ENCODE measurements at regions not wholly inside any gene's neighbourhood (a gene's known extent, or its start where the extent isn't known, plus 50 kb on each side); places are given as distances from the start of the nearest gene placed in this dataset.

DNA sequence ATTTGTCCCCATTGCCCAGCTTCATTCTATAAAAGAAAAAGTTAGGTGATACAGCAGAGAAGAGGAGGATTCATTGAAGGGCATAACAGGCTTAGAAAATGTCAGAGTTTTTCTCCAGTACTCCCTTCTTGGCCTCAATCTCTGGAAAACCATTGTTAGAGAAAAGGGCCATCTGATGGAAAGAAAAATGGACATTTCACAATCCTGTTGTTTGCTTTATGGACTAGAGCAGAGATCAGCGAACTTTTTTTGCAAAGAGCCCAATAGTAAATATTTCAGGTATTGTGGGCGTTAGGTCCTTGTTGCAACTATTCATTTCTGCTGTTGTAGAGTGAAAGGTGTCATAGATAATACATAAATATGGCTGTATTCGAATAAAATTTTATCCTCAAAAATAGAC is 208.8 kb downstream of the TLE4 start:
- no peaks in the 10 kb centered on the region for H3K79me2 ChIP-seq (ENCODE audit: control insufficient read depth in 1 of 2, insufficient read depth in 2 of 2, low read length in 2 of 2)
- no peak overlapping the region for H3K18ac ChIP-seq (ENCODE audit: extremely low read depth, low read length)
- no peak overlapping the region for H2BK12ac ChIP-seq (ENCODE audit: low read depth, low read length)
- 93% methylated on average over 3 of the region's 3 CpGs; no CpG with 5 or more reads in 1 of the 2 experiments for WGBS, 2 experiments (ENCODE audit: extremely low coverage in 1 of 2, insufficient coverage in 1 of 2, insufficient read length in 1 of 2, insufficient replicate concordance in 2 of 2, low coverage in 1 of 2, low lambda C conversion rate in 2 of 2, missing lambda C conversion rate in 1 of 2)
- no peak overlapping the region for H4K91ac ChIP-seq (replicated peaks; ENCODE audit: insufficient read length, low read length)
- no peaks in the 10 kb centered on the region for H3K79me1 ChIP-seq (ENCODE audit: low read depth, low read length)
- CTCF ChIA-PET (ENCODE audit: partially characterized antibody) = no interaction called here
- no peaks in the 10 kb centered on the region for H4K20me1 ChIP-seq (replicated peaks in 1 of 2; ENCODE audit: control insufficient read depth in 1 of 2, insufficient read depth in 2 of 2, low read length in 2 of 2)
- H3K14ac ChIP-seq (ENCODE audit: insufficient read length) = no peak overlapping the region
- TF ChIP-seq POU5F1 (IDR thresholded peaks at IDR 0.05; ENCODE audit: low read depth, low read length) = no peak
- no peak for TF ChIP-seq RBBP5 (IDR thresholded peaks at IDR 0.05; ENCODE audit: borderline replicate concordance, low read depth, low read length)
- TF ChIP-seq RFX5 (IDR thresholded peaks at IDR 0.05; ENCODE audit: borderline replicate concordance, low read depth, low read length) = no peak
- no peak for TF ChIP-seq POLR2AphosphoS5 (IDR thresholded peaks at IDR 0.05; ENCODE audit: low read depth, low read length)
- TF ChIP-seq, protein P1, sequence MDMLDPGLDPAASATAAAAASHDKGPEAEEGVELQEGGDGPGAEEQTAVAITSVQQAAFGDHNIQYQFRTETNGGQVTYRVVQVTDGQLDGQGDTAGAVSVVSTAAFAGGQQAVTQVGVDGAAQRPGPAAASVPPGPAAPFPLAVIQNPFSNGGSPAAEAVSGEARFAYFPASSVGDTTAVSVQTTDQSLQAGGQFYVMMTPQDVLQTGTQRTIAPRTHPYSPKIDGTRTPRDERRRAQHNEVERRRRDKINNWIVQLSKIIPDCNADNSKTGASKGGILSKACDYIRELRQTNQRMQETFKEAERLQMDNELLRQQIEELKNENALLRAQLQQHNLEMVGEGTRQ (IDR thresholded peaks at IDR 0.05; ENCODE audit: low read length) = no peak
- TF ChIP-seq, protein P2, sequence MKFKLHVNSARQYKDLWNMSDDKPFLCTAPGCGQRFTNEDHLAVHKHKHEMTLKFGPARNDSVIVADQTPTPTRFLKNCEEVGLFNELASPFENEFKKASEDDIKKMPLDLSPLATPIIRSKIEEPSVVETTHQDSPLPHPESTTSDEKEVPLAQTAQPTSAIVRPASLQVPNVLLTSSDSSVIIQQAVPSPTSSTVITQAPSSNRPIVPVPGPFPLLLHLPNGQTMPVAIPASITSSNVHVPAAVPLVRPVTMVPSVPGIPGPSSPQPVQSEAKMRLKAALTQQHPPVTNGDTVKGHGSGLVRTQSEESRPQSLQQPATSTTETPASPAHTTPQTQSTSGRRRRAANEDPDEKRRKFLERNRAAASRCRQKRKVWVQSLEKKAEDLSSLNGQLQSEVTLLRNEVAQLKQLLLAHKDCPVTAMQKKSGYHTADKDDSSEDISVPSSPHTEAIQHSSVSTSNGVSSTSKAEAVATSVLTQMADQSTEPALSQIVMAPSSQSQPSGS (IDR thresholded peaks at IDR 0.05; ENCODE audit: low read length) = no peak
- no peak for TF ChIP-seq GTF2F1 (IDR thresholded peaks at IDR 0.05; ENCODE audit: borderline replicate concordance, low read depth, low read length)
- TF ChIP-seq EGR1 (IDR thresholded peaks at IDR 0.05; ENCODE audit: borderline replicate concordance, low read depth, low read length) = no peak
- TF ChIP-seq HDAC2 (IDR thresholded peaks at IDR 0.05; ENCODE audit: borderline replicate concordance in 1 of 2, low read depth in 2 of 2, low read length in 2 of 2) = no peak
- TF ChIP-seq, protein P3, sequence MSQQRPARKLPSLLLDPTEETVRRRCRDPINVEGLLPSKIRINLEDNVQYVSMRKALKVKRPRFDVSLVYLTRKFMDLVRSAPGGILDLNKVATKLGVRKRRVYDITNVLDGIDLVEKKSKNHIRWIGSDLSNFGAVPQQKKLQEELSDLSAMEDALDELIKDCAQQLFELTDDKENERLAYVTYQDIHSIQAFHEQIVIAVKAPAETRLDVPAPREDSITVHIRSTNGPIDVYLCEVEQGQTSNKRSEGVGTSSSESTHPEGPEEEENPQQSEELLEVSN (IDR thresholded peaks at IDR 0.05) = no peak
- H3K4me2 ChIP-seq (ENCODE audit: insufficient read depth in 1 of 2, low read depth in 2 of 2, low read length in 2 of 2) = no peak overlapping the region
- H2BK5ac ChIP-seq (ENCODE audit: low read depth, low read length) = no peak overlapping the region
- H3K27me3 ChIP-seq (replicated peaks in 1 of 4; ENCODE audit: control insufficient read depth in 3 of 4, extremely low read depth in 1 of 4, insufficient read depth in 3 of 4, low read length in 3 of 4) = no peaks in the 10 kb centered on the region
- H2AK5ac ChIP-seq (ENCODE audit: low read depth, low read length) = no peak overlapping the region
- H3K56ac ChIP-seq (replicated peaks; ENCODE audit: insufficient read length, low read depth, low read length) = no peak overlapping the region
- H3K27ac ChIP-seq (ENCODE audit: low read depth, low read length) = no peak overlapping the region
- no peak overlapping the region for H2AFZ ChIP-seq (ENCODE audit: low read length)
- H2BK20ac ChIP-seq (ENCODE audit: low read length) = no peak overlapping the region
- H3K4ac ChIP-seq (replicated peaks; ENCODE audit: insufficient read length, low read depth, low read length) = no peak overlapping the region
- DNase-seq (ENCODE audit: low read depth in 1 of 2, low spot score in 2 of 2) (no peak), FAIRE-seq (no peak)
- H3K4me3 ChIP-seq (ENCODE audit: extremely low read depth in 1 of 4, insufficient read depth in 2 of 4, low read depth in 3 of 4, low read length in 4 of 4) = no peak overlapping the region
- H3K23me2 ChIP-seq (ENCODE audit: low read depth, low read length) = no peaks in the 10 kb centered on the region
- H3K4me1 ChIP-seq (replicated peaks in 1 of 4; ENCODE audit: control insufficient read depth in 3 of 4, insufficient read depth in 4 of 4, low read length in 3 of 4) = no peaks in the 10 kb centered on the region
- H2BK120ac ChIP-seq (replicated peaks; ENCODE audit: low read depth, low read length) = no peak overlapping the region
- POLR2A ChIA-PET (ENCODE audit: partially characterized antibody) = no interaction called here
- no peak overlapping the region for H4K8ac ChIP-seq (ENCODE audit: extremely low read depth, insufficient read depth, low read length)
- H3K36me3 ChIP-seq (ENCODE audit: control insufficient read depth in 2 of 4, insufficient read depth in 4 of 4, low read length in 3 of 4) = no peaks in the 10 kb centered on the region
- no peak overlapping the region for H2BK15ac ChIP-seq (ENCODE audit: low read length)
- H3K9me3 ChIP-seq (ENCODE audit: insufficient read depth in 2 of 2, low read depth in 1 of 2, low read length in 1 of 2) = no peaks in the 10 kb centered on the region
- no peak overlapping the region for H3K9ac ChIP-seq (replicated peaks in 1 of 4; ENCODE audit: extremely low read depth in 1 of 4, low read depth in 3 of 4, low read length in 3 of 4)
- no peak overlapping the region for H4K5ac ChIP-seq (ENCODE audit: insufficient read length, low read depth, low read length)
- H3K23ac ChIP-seq (ENCODE audit: insufficient read length) = no peak overlapping the region
